Kidney epithelial cell (primary cell): ENCODE measurements at regions not wholly inside any gene's neighbourhood (a gene's known extent, or its start where the extent isn't known, plus 50 kb on each side); places are given as distances from the start of the nearest gene placed in this dataset.
"Not testable (repeated sequence)": the region's sequence is repeated elsewhere in the genome, so short reads cannot be mapped to it uniquely, and the experiment has no call there.

ENCODE experiments used
- DNase-seq: peaks from one replicate; pipeline ENCODE4 v3.0.0-alpha.2; 2010; ENCODE audit warnings: low read depth
- H3K27me3 ChIP-seq: 2 replicates; pipeline ENCODE4 v1.6.0; 2011; ENCODE audit warnings: low read length; ENCODE audit not compliant: control insufficient read depth, insufficient read depth
- H3K36me3 ChIP-seq: 2 replicates; pipeline ENCODE4 v1.5.1; 2011; ENCODE audit warnings: low read length; ENCODE audit not compliant: control insufficient read depth, insufficient read depth
- H3K4me3 ChIP-seq: 2 replicates; pipeline ENCODE4 v1.5.1; 2011; ENCODE audit warnings: low read depth, mild to moderate bottlenecking, control low read depth, low read length
- TF ChIP-seq, protein P1 (sequence below): IDR thresholded peaks from 2 replicates; pipeline ENCODE4 v1.5.1; 2011; ENCODE audit warnings: mild to moderate bottlenecking, moderate library complexity, low read length, control low read depth, inconsistent platforms; ENCODE audit not compliant: insufficient read depth, poor library complexity, severe bottlenecking

DNA sequence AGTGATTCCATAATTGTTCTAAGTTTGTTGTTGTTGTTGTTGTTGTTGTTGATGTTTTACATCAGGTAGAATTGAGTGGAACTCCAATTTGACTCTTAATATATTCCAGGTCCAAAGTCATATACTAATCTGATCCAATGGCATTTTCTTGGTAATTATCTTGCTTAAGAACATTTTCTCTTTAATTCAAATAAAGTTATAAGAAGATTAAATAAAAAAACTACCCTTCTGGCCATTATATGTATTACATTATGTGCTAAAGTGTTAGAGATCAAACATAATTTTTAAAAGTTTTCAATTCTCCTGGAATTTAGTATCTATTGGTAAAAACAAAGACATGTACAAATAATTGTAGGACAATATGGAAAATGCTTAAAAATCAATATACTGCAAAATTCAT, 775.4 kb downstream of the LUZP2 start:
- no peaks in the 10 kb centered on the region for H3K27me3 ChIP-seq
- TF ChIP-seq, protein P1, sequence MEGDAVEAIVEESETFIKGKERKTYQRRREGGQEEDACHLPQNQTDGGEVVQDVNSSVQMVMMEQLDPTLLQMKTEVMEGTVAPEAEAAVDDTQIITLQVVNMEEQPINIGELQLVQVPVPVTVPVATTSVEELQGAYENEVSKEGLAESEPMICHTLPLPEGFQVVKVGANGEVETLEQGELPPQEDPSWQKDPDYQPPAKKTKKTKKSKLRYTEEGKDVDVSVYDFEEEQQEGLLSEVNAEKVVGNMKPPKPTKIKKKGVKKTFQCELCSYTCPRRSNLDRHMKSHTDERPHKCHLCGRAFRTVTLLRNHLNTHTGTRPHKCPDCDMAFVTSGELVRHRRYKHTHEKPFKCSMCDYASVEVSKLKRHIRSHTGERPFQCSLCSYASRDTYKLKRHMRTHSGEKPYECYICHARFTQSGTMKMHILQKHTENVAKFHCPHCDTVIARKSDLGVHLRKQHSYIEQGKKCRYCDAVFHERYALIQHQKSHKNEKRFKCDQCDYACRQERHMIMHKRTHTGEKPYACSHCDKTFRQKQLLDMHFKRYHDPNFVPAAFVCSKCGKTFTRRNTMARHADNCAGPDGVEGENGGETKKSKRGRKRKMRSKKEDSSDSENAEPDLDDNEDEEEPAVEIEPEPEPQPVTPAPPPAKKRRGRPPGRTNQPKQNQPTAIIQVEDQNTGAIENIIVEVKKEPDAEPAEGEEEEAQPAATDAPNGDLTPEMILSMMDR = no peak
- H3K4me3 ChIP-seq = no peak overlapping the region
- no peak for DNase-seq
- H3K36me3 ChIP-seq = no peaks in the 10 kb centered on the region

DNA sequence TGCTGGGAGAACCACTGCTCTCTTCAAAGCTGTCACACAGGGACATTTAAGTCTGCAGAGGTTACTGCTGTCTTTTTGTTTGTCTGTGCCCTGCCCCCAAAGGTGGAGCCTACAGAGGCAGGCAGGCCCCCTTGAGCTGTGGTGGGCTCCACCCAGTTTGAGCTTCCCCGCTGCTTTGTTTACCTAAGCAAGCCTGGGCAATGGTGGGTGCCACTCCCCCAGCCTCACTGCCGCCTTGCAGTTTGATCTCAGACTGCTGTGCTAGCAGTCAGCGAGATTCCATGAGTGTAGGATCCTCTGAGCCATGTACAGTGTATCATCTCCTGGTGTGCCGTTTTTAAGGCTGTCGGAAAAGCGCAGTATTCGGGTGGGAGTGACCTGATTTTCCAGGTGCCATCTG, 784.0 kb downstream of the LUZP2 start:
- not testable (repeated sequence) for H3K4me3 ChIP-seq, H3K36me3 ChIP-seq, H3K27me3 ChIP-seq, DNase-seq

DNA sequence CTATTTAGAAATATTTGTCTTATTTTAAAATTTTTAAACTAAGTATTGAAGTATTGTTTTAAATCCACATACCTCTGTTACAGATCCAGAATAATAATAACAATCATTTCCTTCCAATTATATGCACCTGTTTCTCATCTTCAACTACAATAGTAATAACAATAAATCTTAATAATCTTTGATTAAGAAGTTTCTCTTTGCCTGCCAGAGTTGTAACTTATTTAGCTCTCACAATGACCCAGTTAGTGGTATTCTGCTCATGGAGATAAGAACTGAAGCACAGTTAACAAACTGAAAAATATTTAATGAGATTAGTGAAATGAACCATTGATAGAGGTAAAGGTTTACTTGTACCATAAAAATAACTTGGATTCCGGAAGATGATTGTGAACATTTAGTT, 796.3 kb downstream of the LUZP2 start:
- Histone ChIP-seq H3K27me3 (no peaks in the 10 kb centered on the region), H3K36me3 (no peaks in the 10 kb centered on the region), H3K4me3 (no peak overlapping the region)
- DNase-seq = no peak
- TF ChIP-seq, protein P1 = no peak

DNA sequence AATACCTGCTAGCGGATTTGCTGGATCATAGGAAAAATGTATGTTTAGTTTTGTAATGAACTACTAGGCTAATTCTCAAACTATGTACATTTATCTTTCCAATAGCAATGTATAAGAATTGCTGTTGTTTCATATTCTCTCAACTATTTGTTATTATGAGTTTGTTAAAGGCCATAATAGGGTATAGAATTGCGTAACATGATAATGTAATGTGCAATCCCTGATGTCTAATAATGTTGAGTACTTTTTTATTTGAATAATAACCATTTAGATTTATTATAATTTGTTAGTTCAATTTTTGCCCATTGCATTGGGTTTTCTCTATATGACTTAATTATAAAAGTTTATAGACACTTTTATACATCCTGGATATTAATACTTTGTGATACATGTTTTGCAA, 801.6 kb downstream of the LUZP2 start:
- Histone ChIP-seq H3K4me3 (no peak overlapping the region), H3K36me3 (no peaks in the 10 kb centered on the region), H3K27me3 (no peaks in the 10 kb centered on the region)
- no peak for DNase-seq
- TF ChIP-seq, protein P1 = no peak

DNA sequence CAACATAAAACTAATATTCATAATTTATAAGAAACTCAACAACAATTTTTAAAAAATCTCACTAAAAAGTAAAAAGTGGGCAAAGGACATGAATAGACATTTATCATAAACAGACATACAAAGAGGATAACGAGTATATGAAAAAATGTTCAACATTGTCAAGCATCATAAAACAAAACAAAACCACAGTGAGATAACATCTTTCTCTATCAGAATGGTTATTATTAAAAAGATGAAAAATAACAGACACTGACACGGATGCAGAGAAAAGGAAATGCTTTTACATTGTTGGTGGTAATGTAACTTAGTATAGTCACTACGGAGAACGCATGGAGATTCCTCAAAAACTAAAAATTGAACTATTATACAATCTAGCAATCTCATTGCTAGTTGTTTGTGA, 813.0 kb downstream of the LUZP2 start:
- DNase-seq = no peak
- H3K36me3 ChIP-seq = no peaks in the 10 kb centered on the region
- no peaks in the 10 kb centered on the region for H3K27me3 ChIP-seq
- H3K4me3 ChIP-seq = no peak overlapping the region
- TF ChIP-seq, protein P1 = no peak

DNA sequence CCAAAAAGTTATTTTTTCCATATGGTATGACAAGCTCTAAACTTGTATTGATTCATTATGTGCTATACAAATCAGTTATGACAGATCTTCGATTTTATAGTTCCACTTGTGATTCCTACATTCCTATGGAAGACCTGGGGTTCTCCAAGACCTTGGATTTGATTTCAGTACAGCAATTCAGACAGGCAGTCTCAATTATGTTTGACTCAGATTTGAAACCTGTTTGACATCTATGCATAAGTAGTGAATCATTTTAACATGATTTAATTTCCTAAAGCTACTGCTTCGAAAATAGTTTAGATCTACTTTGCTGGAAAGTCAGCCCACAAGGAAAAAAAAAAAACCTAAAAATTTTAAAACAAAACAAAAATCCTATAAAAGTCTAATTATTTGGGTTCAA, 820.4 kb downstream of the LUZP2 start:
- Histone ChIP-seq H3K27me3 (no peaks in the 10 kb centered on the region), H3K36me3 (no peaks in the 10 kb centered on the region), H3K4me3 (no peak overlapping the region)
- TF ChIP-seq, protein P1 = no peak
- DNase-seq = no peak

DNA sequence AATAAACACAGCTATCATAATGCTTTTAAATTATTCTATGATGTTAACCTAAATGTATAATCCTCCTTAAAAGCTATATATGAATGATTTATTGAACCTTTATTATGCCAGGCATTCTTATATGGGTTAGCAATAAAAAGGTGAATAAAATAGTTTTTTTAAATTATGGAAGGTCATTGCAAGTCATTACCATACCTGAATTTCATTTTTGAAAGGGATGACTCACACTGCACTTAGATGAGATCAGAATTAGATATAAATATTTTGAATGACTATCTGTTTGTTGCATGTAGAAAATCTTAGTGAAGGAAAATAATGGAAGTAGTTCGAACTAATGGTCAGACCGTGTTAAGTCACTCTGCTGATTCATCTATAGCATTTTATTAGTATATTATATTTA, 822.3 kb downstream of the LUZP2 start:
- Histone ChIP-seq H3K4me3 (no peak overlapping the region), H3K27me3 (no peaks in the 10 kb centered on the region), H3K36me3 (no peaks in the 10 kb centered on the region)
- TF ChIP-seq, protein P1 = no peak
- DNase-seq = no peak
